ENCODE measurements at regions not wholly inside any gene's neighbourhood (a gene's known extent, or its start where the extent isn't known, plus 50 kb on each side); places are given as distances from the start of the nearest gene placed in this dataset.
"Not testable (repeated sequence)": the region's sequence is repeated elsewhere in the genome, so short reads cannot be mapped to it uniquely, and the experiment has no call there.

- no peak for DNase-seq
Measured at GRCh38 chr1:192907545-192908243, 98.9 kb downstream of the RGS2 start.

- not testable (repeated sequence) for DNase-seq
Measured at GRCh38 chr1:192911896-192912656, 103.2 kb downstream of the RGS2 start.

GRCh38 chr1:192913683-192914082 lies 104.8 kb downstream of the RGS2 start:
- DNase-seq, result no peak

GRCh38 chr1:192914092-192914491 lies 105.3 kb downstream of the RGS2 start:
- DNase-seq, result no peak

GRCh38 chr1:192914696-192915095 lies 105.9 kb downstream of the RGS2 start:
- DNase-seq, result no peak

GRCh38 chr1:192916021-192916420 lies 107.2 kb downstream of the RGS2 start:
- DNase-seq, result no peak

GRCh38 chr1:192918259-192918658 lies 109.4 kb downstream of the RGS2 start:
- DNase-seq, result no peak

GRCh38 chr1:192920412-192920811 lies 111.6 kb downstream of the RGS2 start:
- DNase-seq, result no peak

GRCh38 chr1:192925609-192926008 lies 116.8 kb downstream of the RGS2 start:
- DNase-seq, result no peak

GRCh38 chr1:192926736-192927135 lies 117.9 kb downstream of the RGS2 start:
- DNase-seq, result no peak

- DNase-seq, result no peak
Measured at GRCh38 chr1:192927496-192927895, 118.7 kb downstream of the RGS2 start.

- DNase-seq, result no peak
Measured at GRCh38 chr1:192929597-192929996, 120.8 kb downstream of the RGS2 start.

- DNase-seq, result no peak
Measured at GRCh38 chr1:192933744-192934143, 124.9 kb downstream of the RGS2 start.

GRCh38 chr1:192936313-192937018 lies 122.7 kb downstream of the UCHL5 start:
- no peak for DNase-seq

- no peak for DNase-seq
Measured at GRCh38 chr1:192937128-192937527, 122.0 kb downstream of the UCHL5 start.

GRCh38 chr1:192939440-192939839 lies 119.7 kb downstream of the UCHL5 start:
- DNase-seq, result no peak

- DNase-seq, result no peak
Measured at GRCh38 chr1:192940658-192941057, 118.5 kb downstream of the UCHL5 start.

GRCh38 chr1:192941722-192942411 lies 117.3 kb downstream of the UCHL5 start:
- no peak for DNase-seq

- no peak for DNase-seq
Measured at GRCh38 chr1:192943108-192943507, 116.1 kb downstream of the UCHL5 start.

GRCh38 chr1:192943522-192943921 lies 115.6 kb downstream of the UCHL5 start:
- no peak for DNase-seq

GRCh38 chr1:192945390-192946130 lies 113.6 kb downstream of the UCHL5 start:
- DNase-seq, result no peak

GRCh38 chr1:192949783-192950182 lies 109.4 kb downstream of the UCHL5 start:
- no peak for DNase-seq
